ENCODE measurements at regions not wholly inside any gene's neighbourhood (a gene's known extent, or its start where the extent isn't known, plus 50 kb on each side); places are given as distances from the start of the nearest gene placed in this dataset.
"Not testable (repeated sequence)": the region's sequence is repeated elsewhere in the genome, so short reads cannot be mapped to it uniquely, and the experiment has no call there.

- no peak for DNase-seq
Measured at GRCh38 chr6:87755708-87756671, 54.0 kb upstream of the AKIRIN2 start.

GRCh38 chr6:87754828-87755227, 52.8 kb upstream of the AKIRIN2 start:
- DNase-seq, result no peak

GRCh38 chr6:87753131-87753685, 51.2 kb upstream of the AKIRIN2 start:
- no peak for DNase-seq

- DNase-seq, result not testable (repeated sequence)
Measured at GRCh38 chr6:87752503-87752902, 50.5 kb upstream of the AKIRIN2 start.
